Keratinocyte (primary cell): ENCODE measurements at regions not wholly inside any gene's neighbourhood (a gene's known extent, or its start where the extent isn't known, plus 50 kb on each side); places are given as distances from the start of the nearest gene placed in this dataset.

ENCODE experiments used
- DNase-seq: peaks from one replicate; pipeline ENCODE4 v3.0.0-alpha.2; 2011; ENCODE audit warnings: low read depth, missing footprints, low spot score
- FAIRE-seq: peaks from 2 replicates; lab custom pipeline; 2011; peaks lifted over from hg19 to GRCh38; lab: Jason Lieb, UNC
- H2AFZ ChIP-seq: 2 replicates; pipeline ENCODE4 v1.6.0; 2012; ENCODE audit warnings: low read length, control low read depth, inconsistent platforms; ENCODE audit not compliant: control insufficient read depth
- H3K27ac ChIP-seq: 2 replicates; pipeline ENCODE4 v1.5.1; 2011; ENCODE audit warnings: low read length; ENCODE audit not compliant: control insufficient read depth, insufficient read depth
- H3K27me3 ChIP-seq: 3 replicates; pipeline ENCODE4 v1.6.0; 2011; ENCODE audit warnings: low read length; ENCODE audit not compliant: control insufficient read depth, insufficient read depth; ENCODE audit errors: extremely low read depth
- H3K36me3 ChIP-seq, 2 experiments: 2 replicates in 1 of 2; 3 replicates in 1 of 2; pipeline ENCODE4 v1.5.1; 2011; ENCODE audit warnings: low read length in 2 of 2, mild to moderate bottlenecking in 1 of 2; ENCODE audit not compliant: control insufficient read depth in 2 of 2, insufficient read depth in 2 of 2; ENCODE audit errors: extremely low read depth in 1 of 2
- H3K4me1 ChIP-seq: 3 replicates; pipeline ENCODE4 v1.5.1; 2011; ENCODE audit warnings: low read length; ENCODE audit not compliant: control insufficient read depth, insufficient read depth; ENCODE audit errors: extremely low read depth
- H3K4me2 ChIP-seq: 3 replicates; pipeline ENCODE4 v1.6.0; 2011; ENCODE audit warnings: low read depth, low read length; ENCODE audit not compliant: control insufficient read depth, insufficient read depth; ENCODE audit errors: extremely low read depth
- H3K4me3 ChIP-seq, 3 experiments: fragments of 200-600 bp in 1 of 3; sonication (generic) in 1 of 3; 2 replicates in 2 of 3; 3 replicates in 1 of 3; pipeline ENCODE4 v1.5.1; 2011 to 2016; ENCODE audit warnings: low read length in 3 of 3, mild to moderate bottlenecking in 3 of 3, control low read depth in 2 of 3, inconsistent platforms in 1 of 3, low read depth in 1 of 3, mixed read lengths in 1 of 3, mixed run types in 1 of 3, moderate library complexity in 1 of 3; ENCODE audit not compliant: control insufficient read depth in 2 of 3, insufficient read depth in 2 of 3; ENCODE audit errors: extremely low read depth in 1 of 3
- H3K79me2 ChIP-seq: 2 replicates; pipeline ENCODE4 v1.6.0; 2012; ENCODE audit warnings: low read length; ENCODE audit not compliant: control insufficient read depth, insufficient read depth
- H3K9ac ChIP-seq: 3 replicates; pipeline ENCODE4 v1.6.0; 2011; ENCODE audit warnings: low read length; ENCODE audit not compliant: control insufficient read depth, insufficient read depth; ENCODE audit errors: extremely low read depth
- H3K9me1 ChIP-seq: 3 replicates; pipeline ENCODE4 v1.6.0; 2011; ENCODE audit warnings: low read length; ENCODE audit not compliant: control insufficient read depth, insufficient read depth; ENCODE audit errors: extremely low read depth
- H3K9me3 ChIP-seq: 2 replicates; pipeline ENCODE4 v1.5.1; 2012; ENCODE audit warnings: low read depth, low read length; ENCODE audit not compliant: control insufficient read depth
- H4K20me1 ChIP-seq: 3 replicates; pipeline ENCODE4 v1.6.0; 2011; ENCODE audit warnings: low read length; ENCODE audit not compliant: control insufficient read depth, insufficient read depth; ENCODE audit errors: extremely low read depth
- CTCF ChIP-seq, 3 experiments: IDR thresholded peaks in 1 of 3; conservative IDR thresholded peaks in 1 of 3; optimal IDR thresholded peaks in 1 of 3; 2 replicates in 2 of 3; 3 replicates in 1 of 3; pipeline versions ENCODE3 to v1.5.1; 2011; ENCODE audit warnings: low read length in 3 of 3, mild to moderate bottlenecking in 3 of 3, moderate library complexity in 2 of 3, control low read depth in 1 of 3, inconsistent platforms in 1 of 3; ENCODE audit not compliant: insufficient read depth in 2 of 3; ENCODE audit errors: extremely low read depth in 1 of 3
- EZH2 ChIP-seq: IDR thresholded peaks from one replicate; pipeline ENCODE4 v1.6.1; 2012; ENCODE audit warnings: inconsistent platforms, mild to moderate bottlenecking, low read length, moderate library complexity
- dilution Hi-C: fragments of 300-500 bp; cut with MboI; formaldehyde crosslinking; loops from one replicate; pipeline ENCODE4 v1.7.0; 2020; ENCODE audit warnings: low sequenced_read_pairs; ENCODE audit not compliant: extremely low pct_ligation_motif_present

GRCh38 chr6:47162793-47163192 lies 120.7 kb upstream of the ADGRF1 start:
- H3K9ac ChIP-seq: no peak overlapping the region
- no peaks in the 10 kb centered on the region for H3K9me3 ChIP-seq
- no peak overlapping the region for H3K4me3 ChIP-seq
- no peak for FAIRE-seq
- H3K27ac ChIP-seq: no peak overlapping the region
- TF ChIP-seq EZH2: no peak
- TF ChIP-seq CTCF (optimal IDR thresholded peaks at IDR 0.05 in 1 of 3, IDR thresholded peaks at IDR 0.05 in 1 of 3, conservative IDR thresholded peaks at IDR 0.05 in 1 of 3; ENCODE audit: extremely low read depth in 1 of 3, insufficient read depth in 2 of 3, low read length in 3 of 3): no peak
- H3K36me3 ChIP-seq: no peaks in the 10 kb centered on the region
- H4K20me1 ChIP-seq: no peaks in the 10 kb centered on the region
- H2AFZ ChIP-seq: no peak overlapping the region
- dilution Hi-C loops: no loop called here
- no peaks in the 10 kb centered on the region for H3K79me2 ChIP-seq
- H3K4me2 ChIP-seq: no peak overlapping the region
- no peaks in the 10 kb centered on the region for H3K9me1 ChIP-seq
- DNase-seq: no peak
- no peaks in the 10 kb centered on the region for H3K27me3 ChIP-seq
- H3K4me1 ChIP-seq: peaks cover 43% of the 10 kb centered on the region

DNA sequence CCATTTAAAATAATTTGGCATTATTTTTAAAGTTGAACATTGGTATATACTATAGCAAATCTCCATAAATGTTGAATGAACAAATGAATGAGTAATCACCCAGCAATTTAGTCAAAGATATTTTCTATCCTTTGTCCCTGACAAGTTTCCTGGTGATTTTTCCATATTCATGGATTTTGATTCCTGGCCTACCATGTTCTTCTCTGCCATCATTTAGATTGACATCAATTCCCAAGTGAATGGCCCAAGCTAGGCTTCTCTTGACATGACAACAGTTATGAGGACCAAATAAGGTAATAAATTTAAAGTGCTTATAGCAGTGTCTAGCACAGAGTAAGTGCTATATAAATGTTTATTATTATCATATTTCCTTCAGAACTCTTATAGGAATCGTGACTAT lies 120.1 kb upstream of the ADGRF1 start:
- Histone ChIP-seq H3K9ac (no peak overlapping the region), H3K9me1 (no peaks in the 10 kb centered on the region), H3K4me2 (no peak overlapping the region), H3K27me3 (no peaks in the 10 kb centered on the region), H3K4me3 (no peak overlapping the region), H4K20me1 (no peaks in the 10 kb centered on the region), H2AFZ (no peak overlapping the region), H3K36me3 (no peaks in the 10 kb centered on the region), H3K9me3 (no peaks in the 10 kb centered on the region), H3K4me1 (peaks cover 37% of the 10 kb centered on the region), H3K27ac (peak overlapping the region; percentile 22), H3K79me2 (no peaks in the 10 kb centered on the region)
- dilution Hi-C loops: no loop called here
- DNase-seq: no peak
- TF ChIP-seq EZH2: no peak
- no peak for TF ChIP-seq CTCF (optimal IDR thresholded peaks at IDR 0.05 in 1 of 3, IDR thresholded peaks at IDR 0.05 in 1 of 3, conservative IDR thresholded peaks at IDR 0.05 in 1 of 3; ENCODE audit: extremely low read depth in 1 of 3, insufficient read depth in 2 of 3, low read length in 3 of 3)
- FAIRE-seq: peak; percentile 64
